GM20431 (cell line): ENCODE measurements at regions not wholly inside any gene's neighbourhood (a gene's known extent, or its start where the extent isn't known, plus 50 kb on each side); places are given as distances from the start of the nearest gene placed in this dataset.

Experiments used
- in situ Hi-C: fragments of 300-500 bp; cut with MseI, MboI; formaldehyde crosslinking; loops from one replicate; pipeline ENCODE4 v1.15.0; 2020; ENCODE audit warnings: low sequenced_read_pairs; ENCODE audit not compliant: unreplicated experiment

- in situ Hi-C loops = no loop called here
Measured at GRCh38 chr13:40292108-40292507, 374.3 kb downstream of the FOXO1 start.

GRCh38 chr13:40292536-40292935, 373.9 kb downstream of the FOXO1 start:
- in situ Hi-C loops = no loop called here

GRCh38 chr13:40302351-40302750, 364.1 kb downstream of the FOXO1 start:
- in situ Hi-C loops = no loop called here

- in situ Hi-C loops = no loop called here
Measured at GRCh38 chr13:40304391-40304790, 362.1 kb downstream of the FOXO1 start.

- in situ Hi-C loops = no loop called here
Measured at GRCh38 chr13:40306817-40307216, 359.6 kb downstream of the FOXO1 start.

GRCh38 chr13:40309881-40310280, 356.6 kb downstream of the FOXO1 start:
- in situ Hi-C loops = no loop called here

- in situ Hi-C loops = no loop called here
Measured at GRCh38 chr13:40311356-40312101, 354.9 kb downstream of the FOXO1 start.

GRCh38 chr13:40313269-40314200, 352.9 kb downstream of the FOXO1 start:
- in situ Hi-C loops = no loop called here

GRCh38 chr13:40315416-40316064, 350.9 kb downstream of the FOXO1 start:
- in situ Hi-C loops = no loop called here

- in situ Hi-C loops = no loop called here
Measured at GRCh38 chr13:40316301-40316700, 350.1 kb downstream of the FOXO1 start.

- in situ Hi-C loops = no loop called here
Measured at GRCh38 chr13:40317980-40318327, 348.5 kb downstream of the FOXO1 start.

- in situ Hi-C loops = no loop called here
Measured at GRCh38 chr13:40318366-40318765, 348.1 kb downstream of the FOXO1 start.

GRCh38 chr13:40319699-40320579, 346.5 kb downstream of the FOXO1 start:
- in situ Hi-C loops = no loop called here

- in situ Hi-C loops = no loop called here
Measured at GRCh38 chr13:40328091-40328490, 338.4 kb downstream of the FOXO1 start.

- in situ Hi-C loops = no loop called here
Measured at GRCh38 chr13:40329781-40330485, 336.5 kb downstream of the FOXO1 start.

- in situ Hi-C loops = no loop called here
Measured at GRCh38 chr13:40330950-40331349, 335.5 kb downstream of the FOXO1 start.

GRCh38 chr13:40331802-40332201, 334.6 kb downstream of the FOXO1 start:
- in situ Hi-C loops = no loop called here

GRCh38 chr13:40333226-40333625, 333.2 kb downstream of the FOXO1 start:
- in situ Hi-C loops = no loop called here

GRCh38 chr13:40334031-40334430, 332.4 kb downstream of the FOXO1 start:
- in situ Hi-C loops = no loop called here
